Stromal cell of bone marrow (primary cell): ENCODE measurements at regions not wholly inside any gene's neighbourhood (a gene's known extent, or its start where the extent isn't known, plus 50 kb on each side); places are given as distances from the start of the nearest gene placed in this dataset.

Experiments used
- DNase-seq: peaks from one replicate; pipeline ENCODE4 v3.0.0-alpha.2; 2012; ENCODE audit warnings: low read depth

DNA sequence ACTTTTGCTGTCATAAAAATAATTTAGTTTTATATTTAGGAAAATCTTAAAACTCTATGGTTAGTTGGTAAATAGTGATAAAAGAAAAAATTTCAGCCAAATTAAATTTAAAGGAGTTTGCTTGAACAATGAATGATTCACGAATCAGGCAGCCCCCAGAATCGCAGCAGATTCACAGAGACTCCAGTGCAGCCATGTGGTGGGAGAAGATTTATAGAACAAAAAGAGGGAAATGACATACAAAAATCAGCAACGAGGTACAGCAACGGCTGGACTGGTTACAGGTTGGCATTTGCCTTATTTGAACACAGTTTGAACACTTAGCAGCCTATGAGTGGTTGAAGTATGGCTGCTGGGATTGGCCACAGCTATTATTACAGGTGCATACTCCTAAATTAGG is 96.4 kb upstream of the MYCBP2 start:
- DNase-seq, result no peak

DNA sequence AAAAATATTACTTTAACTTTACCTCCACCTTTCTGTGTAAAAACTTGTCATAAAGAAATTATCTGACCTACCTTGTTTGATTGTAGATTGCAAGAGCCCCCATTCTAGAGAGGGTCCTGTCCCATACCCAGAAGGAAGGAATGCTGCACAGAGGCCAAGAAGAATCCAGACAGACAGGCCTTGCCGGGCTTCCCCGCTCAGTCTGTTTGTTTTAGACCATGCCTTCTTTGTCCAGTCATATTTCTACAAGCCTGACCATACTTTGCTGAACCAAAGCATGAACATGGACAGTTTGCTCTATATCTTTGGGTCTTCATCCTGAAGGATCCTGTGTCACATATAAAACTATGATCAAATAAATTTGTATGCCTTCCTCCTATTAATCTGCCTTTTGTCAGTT is 95.8 kb upstream of the MYCBP2 start:
- DNase-seq, result no peak

DNA sequence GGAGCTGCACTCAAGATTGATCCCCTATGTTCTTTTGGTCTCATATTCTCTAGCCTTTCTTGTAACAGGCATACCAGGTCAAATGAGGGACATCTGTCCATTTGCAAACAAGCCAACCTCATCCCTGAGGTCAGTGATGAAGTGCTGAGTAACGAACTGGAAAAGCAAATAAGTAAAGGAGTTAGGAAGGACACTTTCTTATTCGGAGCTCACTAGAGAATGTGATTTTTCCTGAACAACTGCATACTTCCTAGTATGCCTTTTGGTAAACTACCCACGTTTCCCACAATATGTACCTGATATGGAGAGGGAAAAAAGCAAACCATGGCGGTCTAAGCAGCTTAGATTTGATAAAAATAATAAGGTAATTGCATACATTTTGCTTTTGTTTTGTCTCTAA is 91.0 kb upstream of the MYCBP2 start:
- DNase-seq, result no peak

- DNase-seq, result no peak
These were observed 89.8 kb upstream of the MYCBP2 start for GRCh38 chr13:77416666-77417212.

GRCh38 chr13:77415253-77416071 is 88.6 kb upstream of the MYCBP2 start:
- DNase-seq, result no peak

GRCh38 chr13:77412860-77413259 is 86.0 kb upstream of the MYCBP2 start:
- no peak for DNase-seq

DNA sequence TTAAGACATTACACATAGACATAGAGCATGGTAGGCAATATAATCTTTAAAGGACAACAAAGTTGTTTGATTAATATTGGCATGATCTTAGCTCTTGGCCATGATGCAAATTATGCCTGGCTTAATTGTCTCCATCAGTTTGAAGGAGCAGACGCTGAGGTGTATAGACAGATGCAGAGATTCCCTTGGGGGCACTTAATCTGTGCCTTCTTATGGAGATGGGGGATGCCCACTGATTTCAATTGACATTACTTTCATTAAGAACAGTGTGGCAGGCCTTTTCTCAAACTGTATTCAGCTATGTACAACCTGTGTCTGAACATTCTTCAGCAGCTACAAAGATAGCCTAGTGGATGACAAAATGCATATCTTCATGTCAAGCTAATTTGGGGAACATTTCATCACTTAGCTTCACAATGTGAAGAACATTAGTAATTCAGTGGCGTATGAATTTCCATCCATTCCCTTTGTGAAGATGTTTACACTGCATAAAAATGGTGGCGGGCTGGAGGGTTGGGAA is 85.3 kb upstream of the MYCBP2 start:
- DNase-seq, result no peak

DNA sequence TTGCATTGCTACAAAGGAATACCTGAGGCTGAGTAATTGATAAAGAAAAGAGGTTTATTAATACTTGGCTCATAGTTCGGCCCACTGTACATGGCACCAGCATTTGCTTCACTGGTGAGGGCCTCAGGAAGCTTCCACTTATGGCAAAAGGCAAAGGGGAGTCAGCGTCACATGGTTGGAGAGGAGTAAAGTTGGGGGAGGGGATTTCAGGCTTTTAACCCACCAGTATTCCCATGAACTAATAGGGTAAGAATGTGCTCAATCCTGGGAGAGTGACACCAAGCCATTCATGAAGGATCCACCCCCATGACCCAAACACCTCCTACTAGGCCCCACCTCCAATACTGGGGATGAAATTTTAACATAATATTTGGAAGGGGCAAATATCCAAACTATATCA is 82.5 kb upstream of the MYCBP2 start:
- no peak for DNase-seq

DNA sequence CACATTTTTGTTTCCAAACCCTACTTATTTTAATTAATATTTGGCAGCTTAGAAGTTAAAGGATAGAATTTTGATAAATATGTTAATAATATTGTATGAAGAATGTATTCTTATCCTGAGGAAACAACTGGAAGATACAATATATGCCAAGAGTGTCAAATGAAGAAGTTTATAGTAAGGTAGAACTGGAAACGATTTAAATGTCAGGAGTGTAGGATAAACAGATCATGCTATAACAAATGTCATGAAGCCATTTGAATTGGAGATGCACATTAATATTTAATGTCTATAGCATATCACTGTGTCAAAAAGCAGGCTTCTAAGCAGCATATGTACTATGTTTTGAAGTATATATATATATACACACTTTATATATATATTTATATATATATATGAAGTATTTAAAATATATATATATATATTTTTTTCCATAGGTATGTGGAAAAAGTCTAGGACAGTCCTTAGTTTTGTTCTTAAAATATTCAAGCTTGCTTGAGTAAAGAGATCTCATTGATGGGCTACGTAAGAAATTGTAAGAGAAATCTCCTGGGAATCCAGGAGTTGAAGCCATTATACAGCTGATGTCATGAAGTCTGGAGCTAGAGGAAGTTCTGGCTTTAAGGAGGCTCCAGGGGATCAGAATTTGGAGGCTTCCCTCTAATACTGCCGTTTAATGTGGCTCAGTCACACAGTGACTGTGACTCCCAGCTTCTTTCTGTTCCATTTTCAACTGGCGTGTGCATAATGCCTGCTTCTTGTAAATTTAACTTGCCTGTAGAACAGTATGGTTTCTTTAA is 79.9 kb upstream of the MYCBP2 start:
- no peak for DNase-seq

DNA sequence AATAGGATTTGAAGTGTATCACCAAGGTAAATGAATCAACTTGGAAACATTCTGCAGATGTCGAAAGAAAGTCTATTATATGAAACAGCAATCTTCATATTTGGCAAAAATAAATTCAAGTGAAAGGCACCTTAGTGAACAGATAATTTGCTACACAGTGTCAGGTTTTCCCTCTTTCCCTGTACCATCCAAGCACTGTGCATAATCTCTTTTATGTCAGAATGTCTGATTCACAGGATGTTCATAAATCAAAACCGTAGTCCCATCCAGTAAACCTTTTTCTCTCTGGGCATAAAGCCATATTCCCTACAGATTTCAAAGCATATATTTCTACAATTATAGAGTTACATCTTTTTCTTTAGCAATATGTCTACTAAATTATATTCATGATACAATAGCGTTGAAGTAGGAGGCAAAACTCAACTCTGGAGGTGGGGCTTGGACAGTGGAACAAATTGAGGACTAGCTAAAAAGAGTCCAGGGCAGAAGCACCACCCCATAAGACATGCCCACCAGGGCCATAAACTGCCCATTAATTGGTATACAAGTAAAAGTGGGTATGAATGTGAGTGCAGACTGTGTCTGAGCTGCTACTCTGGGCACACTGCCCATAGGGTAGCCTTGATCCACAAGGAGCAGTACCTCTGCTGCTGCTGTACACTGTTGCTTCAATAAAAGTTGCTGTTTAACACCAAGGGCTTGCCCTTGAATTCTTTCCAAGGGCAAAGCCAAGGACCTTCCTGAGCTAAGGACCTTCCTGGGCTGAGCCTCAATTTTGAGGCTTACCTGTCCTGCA is 72.1 kb upstream of the MYCBP2 start:
- no peak for DNase-seq

DNA sequence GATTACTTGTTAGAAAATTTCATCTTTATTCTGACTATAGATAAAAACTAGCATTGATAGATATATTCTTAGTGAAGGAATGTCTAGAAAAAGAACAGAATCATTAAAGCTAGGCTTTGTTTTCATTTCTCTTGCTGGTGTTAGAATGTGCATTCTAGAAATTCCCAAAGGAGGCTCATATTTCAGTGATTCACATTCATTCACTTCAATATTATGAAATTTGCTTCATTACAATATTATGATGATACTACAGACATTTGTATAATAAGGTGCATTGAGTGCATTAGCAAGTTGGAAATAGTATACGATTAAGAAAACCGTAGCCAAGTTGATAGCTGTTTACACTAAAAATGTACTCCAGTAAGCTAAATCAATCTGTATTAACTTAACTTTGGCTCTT is 70.7 kb upstream of the MYCBP2 start:
- no peak for DNase-seq

- DNase-seq, result no peak
These were observed 64.6 kb upstream of the MYCBP2 start for GRCh38 chr13:77391475-77391874.

- DNase-seq, result no peak
These were observed 63.5 kb upstream of the MYCBP2 start for GRCh38 chr13:77390391-77390790.

DNA sequence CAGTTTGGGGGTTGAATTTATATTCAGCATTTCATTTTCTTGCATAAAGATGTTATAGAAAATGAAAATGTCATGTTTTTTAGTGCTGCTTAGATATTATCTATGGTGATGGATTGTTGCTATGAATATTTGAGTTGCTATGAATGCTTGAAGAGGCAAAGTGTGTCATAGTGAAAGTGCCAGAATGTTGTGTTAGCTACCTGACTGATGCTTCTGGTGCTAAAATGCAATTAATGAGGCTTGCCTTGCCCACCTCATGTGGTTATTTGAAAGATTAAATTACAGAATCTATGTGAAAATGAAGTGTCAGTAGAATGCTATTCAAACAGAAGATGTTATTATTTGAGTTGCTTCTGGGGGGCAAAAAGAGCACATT is 62.7 kb upstream of the MYCBP2 start:
- DNase-seq, result no peak

DNA sequence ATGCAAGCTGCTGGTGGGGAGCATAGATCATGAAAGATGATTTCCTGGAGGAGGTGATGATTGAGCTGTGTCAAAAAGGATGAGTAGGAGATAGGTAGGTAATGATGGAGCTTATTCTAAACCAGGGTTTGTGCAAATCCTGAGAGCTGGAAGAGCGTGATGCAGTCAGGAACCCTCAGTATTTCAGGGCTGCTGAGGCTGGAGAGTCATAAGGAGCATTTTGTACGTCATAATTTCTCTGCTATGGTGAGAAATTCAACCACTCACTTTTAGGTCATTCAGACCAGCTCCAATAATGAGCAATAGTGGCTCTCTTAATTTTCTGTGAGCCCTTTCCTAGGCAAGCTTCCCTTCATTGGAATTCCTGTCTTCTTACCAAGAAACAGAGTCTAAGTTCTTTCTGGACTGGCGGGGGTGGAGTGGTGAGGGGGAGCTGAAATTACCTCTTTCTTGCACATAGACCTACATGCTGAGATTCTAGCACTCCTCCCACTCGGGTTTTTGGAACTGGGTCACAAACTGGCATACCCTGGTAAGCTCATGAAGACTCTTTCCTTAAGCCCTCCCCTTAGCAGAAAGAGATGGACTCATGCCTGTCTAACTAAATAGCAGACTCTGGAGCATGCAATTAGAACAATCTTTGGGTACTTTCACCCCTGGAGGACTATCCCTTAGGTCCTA is 62.2 kb upstream of the MYCBP2 start:
- DNase-seq, result no peak

DNA sequence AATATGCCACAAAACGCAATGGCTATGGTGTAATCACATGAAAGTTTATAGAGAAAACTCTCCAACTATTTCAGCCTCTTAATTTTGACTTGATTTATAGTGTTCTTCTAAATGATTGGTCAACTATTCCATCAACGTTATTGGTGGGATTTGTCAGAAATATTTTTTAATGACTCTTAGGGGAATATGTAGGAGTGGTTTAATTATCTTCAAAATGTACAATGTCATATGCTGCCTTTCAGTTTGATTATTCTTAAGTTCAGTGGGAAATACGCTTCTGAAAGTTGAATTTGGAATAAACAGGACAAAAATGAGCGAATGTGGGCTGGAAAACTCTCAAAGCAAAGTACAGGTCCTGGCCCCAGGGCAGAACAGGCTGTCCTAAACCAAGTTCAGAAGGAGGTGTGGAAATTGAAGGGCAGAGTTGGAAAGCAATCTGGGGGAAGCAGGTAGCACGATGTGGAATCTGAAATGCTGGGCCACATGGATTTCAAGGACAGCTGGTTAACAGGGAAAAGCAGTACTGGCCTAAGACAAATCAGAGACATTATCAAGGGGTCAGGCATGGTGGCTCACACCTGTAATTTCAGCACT is 60.8 kb upstream of the MYCBP2 start:
- no peak for DNase-seq

GRCh38 chr13:77386880-77387606 is 60.1 kb upstream of the MYCBP2 start:
- peak; percentile 83 for DNase-seq

DNA sequence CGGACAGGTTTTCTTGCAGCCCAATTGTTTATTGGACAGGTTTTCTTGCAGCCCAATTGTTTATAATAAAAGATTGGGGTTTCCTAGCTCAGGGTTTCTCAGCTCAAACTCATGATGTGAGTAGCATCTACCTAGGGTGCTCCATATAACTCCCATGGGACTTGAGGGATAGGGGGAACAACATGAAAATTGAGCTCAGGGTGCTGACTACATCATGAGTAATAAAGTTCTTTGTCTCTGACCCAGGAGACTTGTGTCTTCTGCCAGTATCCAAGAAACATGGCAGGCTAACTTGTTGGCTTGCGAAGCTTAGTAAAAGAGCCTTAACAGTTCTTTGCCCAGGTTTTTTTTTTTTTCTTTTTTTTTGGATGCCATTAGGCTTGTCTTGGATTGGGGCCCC is 59.2 kb upstream of the MYCBP2 start:
- DNase-seq, result no peak

- no peak for DNase-seq
These were observed 58.1 kb upstream of the MYCBP2 start for GRCh38 chr13:77384999-77385398.

DNA sequence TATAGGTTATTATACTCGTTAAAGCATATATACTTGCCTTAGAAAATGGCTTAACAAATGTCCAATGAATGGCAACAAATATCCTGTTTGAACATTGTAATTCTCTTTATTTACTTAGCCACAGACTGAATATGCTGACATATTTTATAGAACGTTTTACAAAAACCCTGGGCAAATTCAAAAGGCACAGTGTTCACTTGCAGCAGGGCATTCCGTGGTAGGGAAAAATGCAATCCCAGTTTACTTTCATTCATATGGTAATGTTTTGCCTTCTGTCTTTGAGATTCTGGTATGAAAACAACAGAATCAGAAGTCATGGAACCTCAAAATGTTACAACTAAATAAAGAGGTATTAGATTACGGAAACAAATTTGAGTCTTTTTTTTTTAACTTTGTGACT is 56.2 kb upstream of the MYCBP2 start:
- no peak for DNase-seq

DNA sequence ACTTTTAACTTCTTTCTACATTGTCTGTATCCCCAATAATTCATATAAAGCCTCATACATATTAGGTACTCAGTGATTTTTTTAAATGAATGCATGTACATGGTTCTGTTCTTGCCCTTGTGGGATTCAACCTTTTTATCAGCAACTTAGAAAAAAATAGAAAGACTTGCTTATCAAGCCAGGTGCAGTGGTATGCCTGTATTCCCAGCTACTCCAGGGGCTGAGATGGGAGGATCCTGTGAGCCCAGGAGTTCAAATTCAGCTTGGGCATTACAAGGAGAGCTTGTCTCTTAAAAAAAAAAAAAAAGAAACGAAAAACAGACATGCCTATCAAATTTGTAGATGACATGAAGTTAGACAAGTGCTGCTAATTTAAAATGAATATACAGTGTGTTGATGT is 54.2 kb upstream of the MYCBP2 start:
- DNase-seq, result no peak
